Duodenal mucosa (tissue), 2 donors: ENCODE measurements at regions not wholly inside any gene's neighbourhood (a gene's known extent, or its start where the extent isn't known, plus 50 kb on each side); places are given as distances from the start of the nearest gene placed in this dataset.
"Not testable (repeated sequence)": the region's sequence is repeated elsewhere in the genome, so short reads cannot be mapped to it uniquely, and the experiment has no call there.

Experiments
- H3K27ac ChIP-seq: one replicate; pipeline ENCODE4 v1.7.0; 2013; ENCODE audit warnings: low read depth, low read length
- H3K27me3 ChIP-seq, 2 donors: one replicate each; pipeline ENCODE4 v1.7.0; 2013; ENCODE audit warnings: low read length in 2 of 2, control low read depth in 1 of 2; ENCODE audit not compliant: insufficient read depth in 2 of 2, control insufficient read depth in 1 of 2
- H3K36me3 ChIP-seq, 2 donors: one replicate each; pipeline ENCODE4 v1.7.0; 2013; ENCODE audit warnings: low read length in 2 of 2, control low read depth in 1 of 2; ENCODE audit not compliant: insufficient read depth in 2 of 2, control insufficient read depth in 1 of 2
- H3K4me1 ChIP-seq, 2 donors: one replicate each; pipeline ENCODE4 v1.7.0; 2013; ENCODE audit warnings: low read length in 2 of 2, control low read depth in 1 of 2; ENCODE audit not compliant: insufficient read depth in 2 of 2, control insufficient read depth in 1 of 2
- H3K4me3 ChIP-seq, 2 donors: one replicate each; pipeline ENCODE4 v1.7.0; 2013; ENCODE audit warnings: low read length in 2 of 2, low read depth in 1 of 2
- H3K9ac ChIP-seq, 2 donors: one replicate each; pipeline ENCODE4 v1.7.0; 2013; ENCODE audit warnings: low read length in 2 of 2, low read depth in 1 of 2
- H3K9me3 ChIP-seq, 2 donors: one replicate each; pipeline ENCODE4 v1.7.0; 2013; ENCODE audit warnings: low read length in 2 of 2, control low read depth in 1 of 2; ENCODE audit not compliant: control insufficient read depth in 1 of 2

DNA sequence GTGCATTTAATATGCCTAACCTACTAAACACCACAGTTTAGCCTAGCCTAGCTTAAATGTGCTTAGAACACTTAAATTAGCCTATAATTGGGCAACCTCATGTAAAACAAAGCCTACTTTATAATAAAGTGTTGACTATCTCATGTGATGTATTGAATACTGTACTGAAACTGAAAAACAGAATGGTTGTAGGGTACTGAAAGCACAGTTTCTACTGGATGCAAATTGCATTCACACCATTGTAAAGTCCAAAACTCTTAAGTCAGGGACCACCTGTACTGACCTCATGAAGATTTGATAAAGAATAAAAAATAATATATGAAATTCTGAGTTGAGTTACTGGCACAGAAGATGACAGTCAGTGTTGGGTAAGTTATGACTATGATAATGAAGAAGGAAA lies 625.4 kb upstream of the SOX9 start:
- H3K4me1 ChIP-seq: no peaks in the 10 kb centered on the region
- H3K36me3 ChIP-seq: no peaks in the 10 kb centered on the region
- H3K27me3 ChIP-seq: no peaks in the 10 kb centered on the region
- no peak overlapping the region for H3K27ac ChIP-seq
- H3K4me3 ChIP-seq: no peak overlapping the region
- H3K9ac ChIP-seq: no peak overlapping the region
- no peaks in the 10 kb centered on the region for H3K9me3 ChIP-seq

DNA sequence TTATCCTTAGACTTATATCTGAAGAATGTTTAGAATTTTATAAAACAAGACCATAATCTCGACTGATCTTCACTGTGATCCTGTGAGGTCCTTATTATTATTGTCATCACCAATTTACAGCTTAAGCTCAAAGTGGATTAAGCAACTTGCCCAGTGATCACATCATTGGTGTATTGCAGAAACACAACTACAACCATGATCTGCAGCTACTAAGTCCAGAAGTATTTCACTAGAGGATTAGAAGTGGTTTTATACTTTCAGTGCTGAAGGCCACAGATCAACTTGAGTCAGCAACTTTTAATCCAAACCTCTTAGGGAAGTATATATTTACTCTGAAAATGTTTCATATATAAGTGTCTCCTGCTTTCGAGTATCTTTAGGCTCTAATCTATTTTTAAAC lies 624.3 kb upstream of the SOX9 start:
- Histone ChIP-seq H3K27ac (no peak overlapping the region), H3K27me3 (no peaks in the 10 kb centered on the region), H3K9me3 (no peaks in the 10 kb centered on the region), H3K4me1 (no peaks in the 10 kb centered on the region), H3K4me3 (no peak overlapping the region), H3K36me3 (no peaks in the 10 kb centered on the region), H3K9ac (no peak overlapping the region)

DNA sequence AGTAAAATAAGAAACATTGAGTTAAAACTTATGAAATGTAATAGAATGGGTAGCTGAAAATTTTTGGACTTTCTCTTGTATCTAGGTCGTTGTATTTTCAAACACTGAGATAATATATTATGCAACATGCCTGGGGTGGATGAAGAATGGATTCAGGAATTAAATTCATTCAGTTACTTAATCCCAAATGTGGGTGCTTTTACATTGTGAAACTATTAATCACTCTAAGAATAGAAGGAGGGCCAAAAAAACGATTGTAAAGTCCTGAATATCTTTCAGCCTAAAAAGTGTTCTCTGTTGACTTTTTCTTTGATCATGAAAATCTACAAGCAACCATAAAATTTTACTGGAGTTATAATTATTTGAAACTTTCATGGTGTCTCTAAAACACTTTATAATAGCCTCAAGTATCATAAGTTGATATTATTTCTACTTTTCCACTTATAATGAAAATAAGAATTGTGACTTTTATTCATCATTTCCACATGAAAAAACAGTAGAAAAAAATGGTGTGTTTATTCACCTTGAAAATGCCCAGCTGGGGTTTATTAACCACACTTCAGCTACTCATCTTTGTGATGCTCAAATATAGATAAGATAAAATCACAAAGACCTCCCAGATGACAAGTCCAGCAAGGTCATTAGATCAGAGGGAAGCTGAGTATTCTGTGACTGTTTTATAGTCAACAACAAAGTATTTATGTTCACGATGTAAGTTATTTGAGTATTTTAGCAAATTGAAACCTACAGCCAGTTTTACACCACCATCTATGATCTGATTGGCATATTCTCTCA lies 619.9 kb upstream of the SOX9 start:
- H3K9ac ChIP-seq: no peak overlapping the region
- no peaks in the 10 kb centered on the region for H3K4me1 ChIP-seq
- H3K36me3 ChIP-seq: no peaks in the 10 kb centered on the region
- no peaks in the 10 kb centered on the region for H3K9me3 ChIP-seq
- H3K27me3 ChIP-seq: no peaks in the 10 kb centered on the region
- H3K4me3 ChIP-seq: no peak overlapping the region
- H3K27ac ChIP-seq: no peak overlapping the region

DNA sequence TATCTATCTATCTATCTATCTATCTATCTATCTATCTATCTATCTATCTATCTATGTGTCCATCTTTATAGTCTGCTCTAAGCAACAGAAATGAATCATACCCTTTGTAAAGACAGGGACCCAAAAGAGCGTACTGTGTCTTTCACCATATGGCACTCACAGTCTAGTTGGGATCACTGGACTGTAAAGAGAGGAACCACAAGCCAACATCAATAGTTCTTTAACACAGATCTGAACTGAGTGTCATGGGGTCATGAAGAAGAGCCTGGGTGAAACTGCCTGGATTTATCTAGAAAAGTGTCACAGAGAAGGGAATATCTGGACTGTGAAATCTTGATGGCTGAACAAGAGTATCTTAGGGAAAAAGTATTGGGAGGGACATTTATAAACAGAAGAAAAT lies 619.1 kb upstream of the SOX9 start:
- H3K27me3 ChIP-seq: no peaks in the 10 kb centered on the region
- H3K4me1 ChIP-seq: no peaks in the 10 kb centered on the region
- no peaks in the 10 kb centered on the region for H3K36me3 ChIP-seq
- H3K27ac ChIP-seq: no peak overlapping the region
- H3K9ac ChIP-seq: no peak overlapping the region
- H3K9me3 ChIP-seq: no peaks in the 10 kb centered on the region
- H3K4me3 ChIP-seq: no peak overlapping the region

- Histone ChIP-seq H3K36me3 (no peaks in the 10 kb centered on the region), H3K9me3 (no peaks in the 10 kb centered on the region), H3K27me3 (no peaks in the 10 kb centered on the region), H3K27ac (no peak overlapping the region), H3K4me1 (no peaks in the 10 kb centered on the region), H3K4me3 (no peak overlapping the region), H3K9ac (no peak overlapping the region)
Observed at GRCh38 chr17:71502443-71502842, 618.4 kb upstream of the SOX9 start.

DNA sequence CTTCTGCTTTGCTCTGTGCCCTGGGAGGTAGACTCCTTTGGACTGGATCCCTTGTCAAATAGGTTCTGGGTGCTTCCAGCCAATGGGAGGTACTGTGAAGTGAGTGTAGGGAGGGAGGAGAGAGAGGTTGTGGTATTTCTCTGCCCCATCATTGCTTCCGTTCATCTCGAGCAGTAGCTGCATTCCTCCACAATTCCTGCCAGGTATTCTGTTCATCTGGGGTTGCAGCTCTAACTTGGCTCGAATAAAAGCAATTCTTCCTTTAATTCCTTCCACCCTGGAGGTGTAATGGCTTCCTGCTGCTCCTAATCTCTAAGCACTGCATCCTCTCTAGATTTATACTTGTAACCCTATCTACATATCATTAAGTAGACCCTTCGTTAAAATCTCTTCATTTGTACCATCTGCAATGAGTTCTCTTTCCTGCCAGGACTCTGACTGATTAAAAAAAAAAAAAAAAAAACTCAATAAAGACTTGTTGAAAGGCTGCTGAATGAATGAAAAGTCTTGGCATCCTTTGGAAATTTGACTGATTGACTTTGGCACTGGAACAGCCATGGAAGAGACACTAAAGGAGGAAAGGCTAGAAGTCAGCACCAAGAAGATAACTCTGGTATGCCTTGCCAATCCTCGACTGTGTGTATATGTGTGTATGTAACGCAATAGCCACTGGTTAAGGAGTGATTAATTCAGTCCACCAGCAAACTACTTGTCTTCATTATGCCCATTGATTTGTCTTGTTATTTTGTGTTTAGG lies 616.9 kb upstream of the SOX9 start:
- no peak overlapping the region for H3K27ac ChIP-seq
- H3K4me3 ChIP-seq: no peak overlapping the region
- H3K9ac ChIP-seq: no peak overlapping the region
- no peaks in the 10 kb centered on the region for H3K27me3 ChIP-seq
- no peaks in the 10 kb centered on the region for H3K4me1 ChIP-seq
- no peaks in the 10 kb centered on the region for H3K36me3 ChIP-seq
- no peaks in the 10 kb centered on the region for H3K9me3 ChIP-seq

DNA sequence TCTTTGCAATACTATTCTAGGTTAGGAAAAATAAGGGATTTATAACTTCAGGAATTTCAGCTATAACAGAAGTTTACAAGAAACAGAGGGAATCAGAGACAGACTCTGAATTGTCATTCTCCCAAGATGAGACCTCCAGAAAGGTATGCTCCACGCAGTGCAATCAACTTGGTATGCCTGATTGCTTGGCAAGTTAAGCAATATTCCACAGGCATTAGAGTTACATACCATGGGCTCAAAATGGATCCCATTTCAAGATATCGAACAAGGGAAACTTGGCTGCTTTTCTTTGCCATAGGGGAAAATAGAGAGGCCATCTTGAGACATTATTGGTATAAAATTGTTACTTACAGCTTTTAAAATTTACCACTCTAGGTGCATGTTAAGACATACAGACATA lies 615.6 kb upstream of the SOX9 start:
- no peaks in the 10 kb centered on the region for H3K36me3 ChIP-seq
- H3K27ac ChIP-seq: no peak overlapping the region
- H3K4me3 ChIP-seq: no peak overlapping the region

GRCh38 chr17:71505981-71506380 lies 614.8 kb upstream of the SOX9 start:
- Histone ChIP-seq H3K9me3 (no peaks in the 10 kb centered on the region), H3K9ac (no peak overlapping the region), H3K4me3 (no peak overlapping the region), H3K4me1 (no peaks in the 10 kb centered on the region), H3K36me3 (no peaks in the 10 kb centered on the region), H3K27me3 (no peaks in the 10 kb centered on the region), H3K27ac (no peak overlapping the region)

More for the DNA sequence above, 615.6 kb upstream of the SOX9 start:
- Histone ChIP-seq H3K9ac (no peak overlapping the region), H3K27me3 (no peaks in the 10 kb centered on the region), H3K9me3 (no peaks in the 10 kb centered on the region), H3K4me1 (no peaks in the 10 kb centered on the region)

DNA sequence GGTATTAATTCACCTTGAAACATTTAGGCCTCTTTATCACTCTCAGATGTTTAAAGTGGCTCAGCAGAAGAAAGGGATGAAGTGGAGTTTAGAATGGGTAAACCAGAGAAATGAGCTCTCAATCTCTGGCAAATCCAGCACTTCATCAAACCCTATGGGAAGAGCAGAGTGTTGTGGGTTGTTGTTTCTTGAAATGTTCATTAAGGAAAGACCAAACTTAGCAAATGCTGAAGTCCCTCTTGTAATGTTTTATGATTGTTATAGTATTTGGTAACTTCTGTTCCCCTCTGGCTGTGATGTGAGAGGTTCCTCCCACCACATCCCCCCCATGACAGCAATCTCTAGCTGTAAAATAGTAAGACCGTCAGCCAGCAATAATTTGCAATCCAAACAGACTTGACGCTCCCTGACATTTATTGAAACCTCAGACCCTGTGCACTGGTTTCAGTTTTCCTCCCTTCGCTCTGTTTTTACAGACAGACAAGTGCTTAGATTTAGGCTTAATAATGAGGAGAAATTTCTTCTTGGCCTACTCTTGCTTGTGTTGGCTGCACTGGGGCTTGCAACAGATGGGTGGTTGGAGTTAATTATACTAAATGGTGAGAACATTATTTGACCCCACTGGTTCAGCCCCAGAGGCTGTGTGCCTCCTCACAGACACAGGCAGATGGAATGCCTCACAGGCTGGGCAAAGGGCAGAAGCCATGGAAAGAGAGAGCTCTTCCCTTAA lies 609.4 kb upstream of the SOX9 start:
- Histone ChIP-seq H3K27me3 (no peaks in the 10 kb centered on the region), H3K4me1 (no peaks in the 10 kb centered on the region), H3K27ac (no peak overlapping the region), H3K9ac (no peak overlapping the region), H3K4me3 (no peak overlapping the region), H3K36me3 (no peaks in the 10 kb centered on the region), H3K9me3 (no peaks in the 10 kb centered on the region)

DNA sequence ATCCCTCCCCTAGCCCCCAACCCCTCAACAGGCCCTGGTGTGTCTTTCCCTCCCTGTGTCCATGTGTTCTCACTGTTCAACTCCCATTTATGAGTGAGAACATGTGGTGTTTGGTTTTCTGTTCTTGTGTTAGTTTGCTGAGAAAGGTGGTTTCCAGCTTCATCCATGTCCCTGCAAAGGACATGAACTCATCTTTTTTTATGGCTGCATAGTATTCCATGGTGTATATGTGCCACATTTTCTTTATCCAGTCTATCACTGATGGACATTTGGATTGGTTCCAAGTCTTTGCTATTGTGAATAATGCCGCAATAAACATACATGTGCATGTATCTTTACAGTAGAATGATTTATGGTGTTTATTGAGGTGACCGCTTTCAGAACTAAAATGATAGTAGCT lies 607.1 kb upstream of the SOX9 start:
- H3K27me3 ChIP-seq, H3K4me3 ChIP-seq, H3K4me1 ChIP-seq, H3K9ac ChIP-seq, H3K9me3 ChIP-seq, H3K27ac ChIP-seq, H3K36me3 ChIP-seq: not testable (repeated sequence)
